ENCODE measurements at regions not wholly inside any gene's neighbourhood (a gene's known extent, or its start where the extent isn't known, plus 50 kb on each side); places are given as distances from the start of the nearest gene placed in this dataset.

GRCh38 chr2:82730811-82731210 is 1728.3 kb downstream of the SUCLG1 start:
- TF ChIP-seq YY1 (IDR thresholded peaks at IDR 0.05; ENCODE audit: low read depth), result no peak
- no peak for TF ChIP-seq ZBTB7A (IDR thresholded peaks at IDR 0.05; ENCODE audit: low read depth)
- TF ChIP-seq RAD21 (IDR thresholded peaks at IDR 0.05; ENCODE audit: low read depth), result no peak
- no peak for TF ChIP-seq EP300 (IDR thresholded peaks at IDR 0.05; ENCODE audit: borderline replicate concordance)
- no peak for TF ChIP-seq EGR1 (IDR thresholded peaks at IDR 0.05)
- TF ChIP-seq FOXM1 (IDR thresholded peaks at IDR 0.05; ENCODE audit: borderline replicate concordance, low read depth), result no peak
- no peak for TF ChIP-seq CEBPB (IDR thresholded peaks at IDR 0.05)
- no peak for TF ChIP-seq TAF1 (IDR thresholded peaks at IDR 0.05; ENCODE audit: low read depth)
- TF ChIP-seq, protein P1, sequence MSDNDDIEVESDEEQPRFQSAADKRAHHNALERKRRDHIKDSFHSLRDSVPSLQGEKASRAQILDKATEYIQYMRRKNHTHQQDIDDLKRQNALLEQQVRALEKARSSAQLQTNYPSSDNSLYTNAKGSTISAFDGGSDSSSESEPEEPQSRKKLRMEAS (IDR thresholded peaks at IDR 0.05), result no peak
- TF ChIP-seq CREB1 (IDR thresholded peaks at IDR 0.05; ENCODE audit: low read depth), result no peak
- no peak for TF ChIP-seq NFIC (IDR thresholded peaks at IDR 0.05)
- TF ChIP-seq TCF12 (IDR thresholded peaks at IDR 0.05; ENCODE audit: low read depth), result no peak
- TF ChIP-seq, protein P2, sequence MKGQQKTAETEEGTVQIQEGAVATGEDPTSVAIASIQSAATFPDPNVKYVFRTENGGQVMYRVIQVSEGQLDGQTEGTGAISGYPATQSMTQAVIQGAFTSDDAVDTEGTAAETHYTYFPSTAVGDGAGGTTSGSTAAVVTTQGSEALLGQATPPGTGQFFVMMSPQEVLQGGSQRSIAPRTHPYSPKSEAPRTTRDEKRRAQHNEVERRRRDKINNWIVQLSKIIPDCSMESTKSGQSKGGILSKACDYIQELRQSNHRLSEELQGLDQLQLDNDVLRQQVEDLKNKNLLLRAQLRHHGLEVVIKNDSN (IDR thresholded peaks at IDR 0.05), result no peak
- no peak for TF ChIP-seq TEAD4 (IDR thresholded peaks at IDR 0.05)
- TF ChIP-seq REST (IDR thresholded peaks at IDR 0.05; ENCODE audit: low read depth), result no peak

- TF ChIP-seq, protein P1 (IDR thresholded peaks at IDR 0.05), result no peak
- TF ChIP-seq RAD21 (IDR thresholded peaks at IDR 0.05; ENCODE audit: low read depth) (no peak), REST (IDR thresholded peaks at IDR 0.05; ENCODE audit: low read depth) (no peak), TEAD4 (IDR thresholded peaks at IDR 0.05) (no peak), ZBTB7A (IDR thresholded peaks at IDR 0.05; ENCODE audit: low read depth) (no peak), TCF12 (IDR thresholded peaks at IDR 0.05; ENCODE audit: low read depth) (no peak), EP300 (IDR thresholded peaks at IDR 0.05; ENCODE audit: borderline replicate concordance) (no peak), CREB1 (IDR thresholded peaks at IDR 0.05; ENCODE audit: low read depth) (no peak), NFIC (IDR thresholded peaks at IDR 0.05) (no peak)
These were observed 1731.0 kb downstream of the SUCLG1 start for GRCh38 chr2:82728090-82728489.

GRCh38 chr2:82708681-82709080 is 1750.4 kb downstream of the SUCLG1 start:
- no peak for TF ChIP-seq TEAD4 (IDR thresholded peaks at IDR 0.05)
- TF ChIP-seq FOXM1 (IDR thresholded peaks at IDR 0.05; ENCODE audit: borderline replicate concordance, low read depth), result no peak
- TF ChIP-seq, protein P2 (IDR thresholded peaks at IDR 0.05), result no peak
- TF ChIP-seq RAD21 (IDR thresholded peaks at IDR 0.05; ENCODE audit: low read depth), result no peak
- no peak for TF ChIP-seq REST (IDR thresholded peaks at IDR 0.05; ENCODE audit: low read depth)
- no peak for TF ChIP-seq EP300 (IDR thresholded peaks at IDR 0.05; ENCODE audit: borderline replicate concordance)
- TF ChIP-seq NFIC (IDR thresholded peaks at IDR 0.05), result no peak
- no peak for TF ChIP-seq CEBPB (IDR thresholded peaks at IDR 0.05)
- TF ChIP-seq YY1 (IDR thresholded peaks at IDR 0.05; ENCODE audit: low read depth), result no peak

DNA sequence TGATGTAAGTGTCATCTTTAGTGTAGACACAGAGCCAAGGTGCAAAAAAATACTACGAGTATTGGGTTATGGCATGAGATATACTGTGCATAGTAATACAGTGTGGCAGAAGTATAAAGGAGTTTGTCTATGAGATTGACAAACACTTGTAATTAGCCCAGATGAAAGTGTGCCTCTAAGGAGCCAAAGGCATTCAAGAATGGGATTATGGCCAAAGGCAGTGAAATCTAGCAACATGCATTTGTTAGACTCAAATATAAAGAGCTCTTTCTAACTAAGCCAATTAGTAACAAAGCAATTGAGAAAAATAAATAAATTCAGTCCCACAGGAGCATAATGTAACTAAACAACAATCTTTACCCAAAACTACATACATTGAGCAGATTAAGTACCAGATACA is 1761.8 kb downstream of the SUCLG1 start:
- no peak for TF ChIP-seq TEAD4 (IDR thresholded peaks at IDR 0.05)
- no peak for TF ChIP-seq RAD21 (IDR thresholded peaks at IDR 0.05; ENCODE audit: low read depth)
- no peak for TF ChIP-seq YY1 (IDR thresholded peaks at IDR 0.05; ENCODE audit: low read depth)
- no peak for TF ChIP-seq REST (IDR thresholded peaks at IDR 0.05; ENCODE audit: low read depth)
- no peak for TF ChIP-seq CEBPB (IDR thresholded peaks at IDR 0.05)
- TF ChIP-seq EGR1 (IDR thresholded peaks at IDR 0.05), result no peak
- TF ChIP-seq CREB1 (IDR thresholded peaks at IDR 0.05; ENCODE audit: low read depth), result no peak
- TF ChIP-seq TCF12 (IDR thresholded peaks at IDR 0.05; ENCODE audit: low read depth), result no peak
- TF ChIP-seq, protein P2 (IDR thresholded peaks at IDR 0.05), result no peak
- no peak for TF ChIP-seq EP300 (IDR thresholded peaks at IDR 0.05; ENCODE audit: borderline replicate concordance)
- TF ChIP-seq ZBTB7A (IDR thresholded peaks at IDR 0.05; ENCODE audit: low read depth), result no peak
- TF ChIP-seq TAF1 (IDR thresholded peaks at IDR 0.05; ENCODE audit: low read depth), result no peak
- TF ChIP-seq NFIC (IDR thresholded peaks at IDR 0.05), result no peak
- TF ChIP-seq, protein P1 (IDR thresholded peaks at IDR 0.05), result no peak
- no peak for TF ChIP-seq FOXM1 (IDR thresholded peaks at IDR 0.05; ENCODE audit: borderline replicate concordance, low read depth)
